HL-60 (cell line): ENCODE measurements at regions not wholly inside any gene's neighbourhood (a gene's known extent, or its start where the extent isn't known, plus 50 kb on each side); places are given as distances from the start of the nearest gene placed in this dataset.

ENCODE experiments used
- CTCF ChIP-seq: IDR thresholded peaks from one replicate; pipeline ENCODE4 v1.5.1; 2011; ENCODE audit warnings: low read length, control low read depth, inconsistent platforms; ENCODE audit not compliant: insufficient read depth
- POLR2AphosphoS5 ChIP-seq: IDR thresholded peaks from 2 replicates; pipeline ENCODE4 v1.6.1; 2012; ENCODE audit warnings: low read depth

GRCh38 chr2:181340891-181341290 is 116.3 kb upstream of the ITGA4 start:
- TF ChIP-seq POLR2AphosphoS5: no peak
- no peak for TF ChIP-seq CTCF
